ENCODE measurements at regions not wholly inside any gene's neighbourhood (a gene's known extent, or its start where the extent isn't known, plus 50 kb on each side); places are given as distances from the start of the nearest gene placed in this dataset.

- TF ChIP-seq PATZ1 (CRISPR knock-in tag; IDR thresholded peaks at IDR 0.05; ENCODE audit: borderline replicate concordance) (no peak), BACH2 (CRISPR knock-in tag; IDR thresholded peaks at IDR 0.05; ENCODE audit: borderline replicate concordance) (no peak), OSR1 (CRISPR knock-in tag; IDR thresholded peaks at IDR 0.05) (no peak), TOX (CRISPR knock-in tag; IDR thresholded peaks at IDR 0.05; ENCODE audit: borderline replicate concordance) (no peak), ESRRG (CRISPR knock-in tag; IDR thresholded peaks at IDR 0.05) (no peak), ZFP30 (CRISPR knock-in tag; IDR thresholded peaks at IDR 0.05) (no peak)
Observed at GRCh38 chr16:7231762-7232161, 100.9 kb upstream of the RBFOX1 start.

Measured in SK-N-SH treated with all-trans-retinoic acid at 6 μM for 48 hours (cell line).